Mesenchymal stem cell (in vitro differentiated cells and primary cell): ENCODE measurements at regions not wholly inside any gene's neighbourhood (a gene's known extent, or its start where the extent isn't known, plus 50 kb on each side); places are given as distances from the start of the nearest gene placed in this dataset.

ENCODE experiments used
- DNase-seq: peaks from one replicate; pipeline ENCODE4 v3.0.0-alpha.2; 2013
- H2AFZ ChIP-seq: one replicate; pipeline ENCODE4 v1.6.1; 2013; ENCODE audit warnings: low read depth, mild to moderate bottlenecking, control low read depth, inconsistent platforms, low read length, moderate library complexity
- H2AK5ac ChIP-seq: 2 replicates; pipeline ENCODE4 v1.6.1; 2013; ENCODE audit warnings: low read length, moderate library complexity, mild to moderate bottlenecking, inconsistent platforms; ENCODE audit not compliant: severe bottlenecking
- H2BK120ac ChIP-seq: one replicate; pipeline ENCODE4 v1.6.1; 2013; ENCODE audit warnings: low read depth, mild to moderate bottlenecking, inconsistent platforms, low read length, moderate library complexity
- H2BK12ac ChIP-seq, 2 experiments: one replicate each; pipeline ENCODE4 v1.6.1; 2013; ENCODE audit warnings: inconsistent platforms in 2 of 2, low read length in 2 of 2, mild to moderate bottlenecking in 2 of 2, moderate library complexity in 2 of 2, control low read depth in 1 of 2
- H2BK15ac ChIP-seq: one replicate; pipeline ENCODE4 v1.6.1; 2013; ENCODE audit warnings: mild to moderate bottlenecking, low read depth, inconsistent platforms; ENCODE audit not compliant: poor library complexity, severe bottlenecking
- H2BK5ac ChIP-seq: 2 replicates; pipeline ENCODE4 v1.6.1; 2013; ENCODE audit warnings: low read depth, mild to moderate bottlenecking, low read length, control low read depth, inconsistent platforms; ENCODE audit not compliant: poor library complexity, severe bottlenecking
- H3K14ac ChIP-seq, 2 experiments: one replicate each; pipeline ENCODE4 v1.6.1; 2013; ENCODE audit warnings: inconsistent platforms in 2 of 2, low read length in 2 of 2, control low read depth in 1 of 2, mild to moderate bottlenecking in 1 of 2, moderate library complexity in 1 of 2
- H3K18ac ChIP-seq, 2 experiments: one replicate each; pipeline ENCODE4 v1.6.1; 2013; ENCODE audit warnings: inconsistent platforms in 2 of 2, low read length in 2 of 2, control low read depth in 1 of 2, low read depth in 1 of 2, mild to moderate bottlenecking in 1 of 2
- H3K23ac ChIP-seq, 2 experiments: one replicate each; pipeline ENCODE4 v1.6.1; 2013; ENCODE audit warnings: inconsistent platforms in 2 of 2, low read length in 2 of 2, mild to moderate bottlenecking in 2 of 2, moderate library complexity in 2 of 2, control low read depth in 1 of 2
- H3K27ac ChIP-seq: 2 replicates; pipeline ENCODE4 v1.5.1; 2013; ENCODE audit warnings: mild to moderate bottlenecking, moderate library complexity, low read length, control low read depth, inconsistent platforms; ENCODE audit not compliant: poor library complexity, severe bottlenecking
- H3K27me3 ChIP-seq, 2 experiments: 2 replicates each; pipeline versions ENCODE4 v1.6.1 to v1.7.0; 2013; ENCODE audit warnings: low read length in 2 of 2, mild to moderate bottlenecking in 2 of 2, moderate library complexity in 2 of 2, control low read depth in 1 of 2, inconsistent platforms in 1 of 2; ENCODE audit not compliant: control insufficient read depth in 1 of 2, insufficient read depth in 1 of 2
- H3K36me3 ChIP-seq, 2 experiments: 2 replicates each; pipeline versions ENCODE4 v1.6.1 to v1.7.0; 2013; ENCODE audit warnings: low read length in 2 of 2, control low read depth in 1 of 2, inconsistent platforms in 1 of 2, low read depth in 1 of 2, mild to moderate bottlenecking in 1 of 2; ENCODE audit not compliant: insufficient read depth in 2 of 2, control insufficient read depth in 1 of 2
- H3K4ac ChIP-seq, 2 experiments: one replicate each; pipeline ENCODE4 v1.6.1; 2013; ENCODE audit warnings: inconsistent platforms in 2 of 2, low read length in 2 of 2, mild to moderate bottlenecking in 2 of 2, moderate library complexity in 2 of 2, control low read depth in 1 of 2, low read depth in 1 of 2
- H3K4me1 ChIP-seq: 2 replicates; pipeline ENCODE4 v1.6.1; 2013; ENCODE audit warnings: low read depth, low read length, control low read depth; ENCODE audit not compliant: control insufficient read depth, insufficient read depth
- H3K4me2 ChIP-seq: 2 replicates; pipeline ENCODE4 v1.6.1; 2013; ENCODE audit warnings: low read length, mild to moderate bottlenecking, inconsistent platforms; ENCODE audit not compliant: poor library complexity, severe bottlenecking
- H3K4me3 ChIP-seq, 2 experiments: 2 replicates each; pipeline versions ENCODE4 v1.5.1 to v1.7.0; 2013; ENCODE audit warnings: low read length in 2 of 2, mild to moderate bottlenecking in 2 of 2, control low read depth in 1 of 2, low read depth in 1 of 2; ENCODE audit not compliant: insufficient read depth in 1 of 2
- H3K79me1 ChIP-seq: replicated peaks from 2 replicates; pipeline ENCODE4 v1.6.1; 2013; ENCODE audit warnings: mild to moderate bottlenecking, control low read depth, low read length, inconsistent platforms; ENCODE audit not compliant: poor library complexity, severe bottlenecking
- H3K9ac ChIP-seq: 2 replicates; pipeline ENCODE4 v1.7.0; 2013; ENCODE audit warnings: mild to moderate bottlenecking, low read length, moderate library complexity
- H3K9me3 ChIP-seq: 2 replicates; pipeline ENCODE4 v1.7.0; 2013; ENCODE audit warnings: mild to moderate bottlenecking, low read length; ENCODE audit not compliant: control insufficient read depth
- H4K8ac ChIP-seq: one replicate; pipeline ENCODE4 v1.6.1; 2013; ENCODE audit warnings: inconsistent platforms, mild to moderate bottlenecking, low read length, moderate library complexity
- H4K91ac ChIP-seq: one replicate; pipeline ENCODE4 v1.6.1; 2013; ENCODE audit warnings: mild to moderate bottlenecking, low read length, inconsistent platforms
- WGBS: methylation state at CpG from one replicate; pipeline ENCODE4 v1.1.7; 2013; ENCODE audit warnings: mixed read lengths; 5-methylcytosine and 5-hydroxymethylcytosine counted together

GRCh38 chr1:234776256-234776875, 166.4 kb upstream of the IRF2BP2 start:
- 89% methylated on average over 12 of the region's 12 CpGs for WGBS
- Histone ChIP-seq H3K14ac (peak overlapping the region in 1 of 2 experiments; percentile 12), H3K9me3 (peaks cover 12% of the 10 kb centered on the region), H2BK12ac (no peak overlapping the region), H3K23ac (no peak overlapping the region), H3K36me3 (no peaks in the 10 kb centered on the region), H2BK120ac (no peak overlapping the region), H3K4ac (no peak overlapping the region), H4K91ac (no peak overlapping the region), H3K79me1 (no peaks in the 10 kb centered on the region), H2AFZ (no peak overlapping the region), H3K4me3 (no peak overlapping the region), H2BK5ac (no peak overlapping the region), H3K4me1 (peaks cover 4% of the 10 kb centered on the region), H4K8ac (no peak overlapping the region), H2AK5ac (no peak overlapping the region), H3K27me3 (peaks cover 46 to 50% of the 10 kb centered on the region in 2 experiments), H3K9ac (no peak overlapping the region), H2BK15ac (no peak overlapping the region), H3K27ac (no peak overlapping the region), H3K4me2 (no peak overlapping the region), H3K18ac (no peak overlapping the region)
- DNase-seq = no peak

- H3K9ac ChIP-seq = no peak overlapping the region
- H2AFZ ChIP-seq = no peak overlapping the region
- H3K4me3 ChIP-seq = no peak overlapping the region
- H3K14ac ChIP-seq = no peak overlapping the region
- peaks cover 39 to 43% of the 10 kb centered on the region in 2 experiments for H3K27me3 ChIP-seq
- H2AK5ac ChIP-seq = no peak overlapping the region
- peaks cover 12% of the 10 kb centered on the region for H3K9me3 ChIP-seq
- peaks cover 4% of the 10 kb centered on the region for H3K4me1 ChIP-seq
- no peak overlapping the region for H3K4me2 ChIP-seq
- H2BK12ac ChIP-seq = no peak overlapping the region
- DNase-seq = no peak
- H3K36me3 ChIP-seq = no peaks in the 10 kb centered on the region
- WGBS = 99% methylated on average over 7 of the region's 12 CpGs
- no peak overlapping the region for H3K27ac ChIP-seq
- H3K79me1 ChIP-seq = no peaks in the 10 kb centered on the region
- H2BK15ac ChIP-seq = no peak overlapping the region
- H3K23ac ChIP-seq = no peak overlapping the region
- H2BK5ac ChIP-seq = no peak overlapping the region
- no peak overlapping the region for H2BK120ac ChIP-seq
- peak overlapping the region in 1 of 2 experiments; percentile 42 for H3K18ac ChIP-seq
- no peak overlapping the region for H3K4ac ChIP-seq
- H4K91ac ChIP-seq = no peak overlapping the region
- no peak overlapping the region for H4K8ac ChIP-seq
These were observed 165.7 kb upstream of the IRF2BP2 start for GRCh38 chr1:234775477-234776246.

GRCh38 chr1:234774971-234775370, 165.0 kb upstream of the IRF2BP2 start:
- Histone ChIP-seq H3K36me3 (no peaks in the 10 kb centered on the region), H4K8ac (no peak overlapping the region), H3K14ac (no peak overlapping the region), H3K23ac (no peak overlapping the region), H4K91ac (no peak overlapping the region), H3K4ac (peak overlapping the region in 1 of 2 experiments; percentile 46), H3K4me1 (peaks cover 10% of the 10 kb centered on the region), H3K9ac (no peak overlapping the region), H2BK5ac (no peak overlapping the region), H3K4me2 (no peak overlapping the region), H3K79me1 (no peaks in the 10 kb centered on the region), H2BK12ac (peak overlapping the region in 1 of 2 experiments; percentile 35), H2BK120ac (no peak overlapping the region), H3K27ac (no peak overlapping the region), H3K4me3 (no peak overlapping the region), H2BK15ac (no peak overlapping the region), H2AFZ (no peak overlapping the region), H3K9me3 (peaks cover 12% of the 10 kb centered on the region), H3K27me3 (peaks cover 32 to 36% of the 10 kb centered on the region in 2 experiments), H2AK5ac (peak overlapping the region; percentile 18), H3K18ac (peak overlapping the region in 1 of 2 experiments; percentile 42)
- WGBS = 71% methylated on average over 2 of the region's 2 CpGs
- DNase-seq = peak; percentile 88

- whole genome bisulfite sequencing = 93% methylated on average over 4 of the region's 4 CpGs
- no peak overlapping the region for H2BK15ac ChIP-seq
- no peak overlapping the region for H3K4me3 ChIP-seq
- no peak overlapping the region for H3K27ac ChIP-seq
- H4K8ac ChIP-seq = no peak overlapping the region
- no peaks in the 10 kb centered on the region for H3K36me3 ChIP-seq
- H3K14ac ChIP-seq = no peak overlapping the region
- DNase-seq = no peak
- H3K4ac ChIP-seq = no peak overlapping the region
- H3K4me2 ChIP-seq = no peak overlapping the region
- H4K91ac ChIP-seq = peak overlapping the region; percentile 19
- H2BK5ac ChIP-seq = no peak overlapping the region
- H2AFZ ChIP-seq = no peak overlapping the region
- peaks cover 10% of the 10 kb centered on the region for H3K4me1 ChIP-seq
- no peak overlapping the region for H3K23ac ChIP-seq
- H2BK12ac ChIP-seq = peak overlapping the region in 1 of 2 experiments; percentile 4
- no peak overlapping the region for H2AK5ac ChIP-seq
- H2BK120ac ChIP-seq = no peak overlapping the region
- no peak overlapping the region for H3K18ac ChIP-seq
- peaks cover 27 to 29% of the 10 kb centered on the region in 2 experiments for H3K27me3 ChIP-seq
- no peaks in the 10 kb centered on the region for H3K79me1 ChIP-seq
- H3K9me3 ChIP-seq = peaks cover 12% of the 10 kb centered on the region
- H3K9ac ChIP-seq = no peak overlapping the region
These were observed 164.1 kb upstream of the IRF2BP2 start for GRCh38 chr1:234773936-234774677.
